Endodermal cell (in vitro differentiated cells): ENCODE measurements at regions not wholly inside any gene's neighbourhood (a gene's known extent, or its start where the extent isn't known, plus 50 kb on each side); places are given as distances from the start of the nearest gene placed in this dataset.

ENCODE experiments used
- DNase-seq: peaks from one replicate; pipeline ENCODE4 v3.0.0-alpha.2; 2017
- H3K27ac ChIP-seq: 2 replicates; pipeline ENCODE4 v1.5.1; 2013; ENCODE audit warnings: mild to moderate bottlenecking, low read depth, low read length, moderate library complexity
- H3K27me3 ChIP-seq: 2 replicates; pipeline ENCODE4 v1.6.1; 2013; ENCODE audit warnings: mild to moderate bottlenecking, low read length, moderate library complexity; ENCODE audit not compliant: insufficient read depth, control insufficient read depth, poor library complexity, severe bottlenecking
- H3K36me3 ChIP-seq: 2 replicates; pipeline ENCODE4 v1.7.0; 2013; ENCODE audit warnings: mild to moderate bottlenecking, low read length, moderate library complexity; ENCODE audit not compliant: control insufficient read depth, insufficient read depth
- H3K4me1 ChIP-seq: one replicate; pipeline ENCODE4 v1.7.0; 2013; ENCODE audit warnings: low read length; ENCODE audit not compliant: control insufficient read depth, insufficient read depth
- H3K4me3 ChIP-seq: 2 replicates; pipeline ENCODE4 v1.5.1; 2013; ENCODE audit warnings: mild to moderate bottlenecking, low read length, moderate library complexity
- H3K9ac ChIP-seq: 2 replicates; pipeline ENCODE4 v1.6.1; 2013; ENCODE audit warnings: mild to moderate bottlenecking, low read length, moderate library complexity; ENCODE audit not compliant: poor library complexity, severe bottlenecking; ENCODE audit errors: extremely low read depth
- H3K9me3 ChIP-seq: 2 replicates; pipeline ENCODE4 v1.6.1; 2013; ENCODE audit warnings: mild to moderate bottlenecking, low read length, moderate library complexity; ENCODE audit not compliant: control insufficient read depth
- H3K27ac Mint-ChIP-seq: 2 replicates; pipeline ENCODE4 v1.8.0; 2020; ENCODE audit warnings: mixed read lengths
- H3K27me3 Mint-ChIP-seq: 2 replicates; pipeline ENCODE4 v1.8.0; 2021; ENCODE audit warnings: mild to moderate bottlenecking, mixed read lengths; ENCODE audit not compliant: insufficient read depth
- H3K36me3 Mint-ChIP-seq: 2 replicates; pipeline ENCODE4 v1.8.0; 2020; ENCODE audit warnings: low read depth, mixed read lengths
- H3K4me1 Mint-ChIP-seq: 2 replicates; pipeline ENCODE4 v1.8.0; 2020; ENCODE audit warnings: mixed read lengths
- H3K4me3 Mint-ChIP-seq: 2 replicates; pipeline ENCODE4 v1.8.0; 2020; ENCODE audit warnings: mild to moderate bottlenecking, moderate library complexity, mixed read lengths
- H3K9me3 Mint-ChIP-seq: 2 replicates; pipeline ENCODE4 v1.8.0; 2020; ENCODE audit warnings: mild to moderate bottlenecking, mixed read lengths
- WGBS, 2 experiments: methylation state at CpG; one replicate each; pipeline versions ENCODE4 v1.1.5 to v1.1.7; 2013; ENCODE audit warnings: missing lambda C conversion rate in 2 of 2, mixed read lengths in 1 of 2; ENCODE audit not compliant: insufficient coverage in 1 of 2, insufficient read length in 1 of 2; 5-methylcytosine and 5-hydroxymethylcytosine counted together
- TF ChIP-seq, protein P1 (sequence below): fragments of 200-600 bp; sonication (generic); conservative IDR thresholded peaks from 2 replicates; pipeline ENCODE4 v1.5.0; 2021; ENCODE audit warnings: antibody characterized with exemption, mild to moderate bottlenecking

DNA sequence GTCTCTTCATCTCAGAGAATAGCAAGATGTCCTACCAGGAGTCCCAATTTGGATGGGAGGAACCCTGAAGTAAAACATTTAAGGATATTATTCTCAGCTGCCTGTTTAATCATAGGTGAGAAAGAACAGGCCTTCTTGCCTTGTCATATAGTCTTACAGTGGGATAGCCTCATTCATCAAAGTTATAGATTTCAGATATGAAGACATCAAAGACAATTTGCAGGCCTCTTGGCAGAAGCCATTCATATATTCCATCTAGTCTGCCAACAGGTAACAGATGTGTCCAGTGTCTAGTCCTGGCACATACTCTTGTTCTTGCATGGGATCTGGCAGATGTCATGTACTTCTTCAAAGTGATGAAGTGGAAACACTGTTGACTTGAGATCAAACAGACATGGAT lies 601.3 kb upstream of the GHITM start:
- H3K27ac Mint-ChIP-seq = no peak overlapping the region
- H3K27me3 Mint-ChIP-seq = no peaks in the 10 kb centered on the region
- Histone ChIP-seq H3K4me3 (no peak overlapping the region), H3K27ac (no peak overlapping the region), H3K27me3 (no peaks in the 10 kb centered on the region), H3K9ac (no peak overlapping the region), H3K36me3 (no peaks in the 10 kb centered on the region), H3K4me1 (no peaks in the 10 kb centered on the region), H3K9me3 (no peaks in the 10 kb centered on the region)
- no peak for DNase-seq
- no peaks in the 10 kb centered on the region for H3K9me3 Mint-ChIP-seq
- no peaks in the 10 kb centered on the region for H3K36me3 Mint-ChIP-seq
- TF ChIP-seq, protein P1, sequence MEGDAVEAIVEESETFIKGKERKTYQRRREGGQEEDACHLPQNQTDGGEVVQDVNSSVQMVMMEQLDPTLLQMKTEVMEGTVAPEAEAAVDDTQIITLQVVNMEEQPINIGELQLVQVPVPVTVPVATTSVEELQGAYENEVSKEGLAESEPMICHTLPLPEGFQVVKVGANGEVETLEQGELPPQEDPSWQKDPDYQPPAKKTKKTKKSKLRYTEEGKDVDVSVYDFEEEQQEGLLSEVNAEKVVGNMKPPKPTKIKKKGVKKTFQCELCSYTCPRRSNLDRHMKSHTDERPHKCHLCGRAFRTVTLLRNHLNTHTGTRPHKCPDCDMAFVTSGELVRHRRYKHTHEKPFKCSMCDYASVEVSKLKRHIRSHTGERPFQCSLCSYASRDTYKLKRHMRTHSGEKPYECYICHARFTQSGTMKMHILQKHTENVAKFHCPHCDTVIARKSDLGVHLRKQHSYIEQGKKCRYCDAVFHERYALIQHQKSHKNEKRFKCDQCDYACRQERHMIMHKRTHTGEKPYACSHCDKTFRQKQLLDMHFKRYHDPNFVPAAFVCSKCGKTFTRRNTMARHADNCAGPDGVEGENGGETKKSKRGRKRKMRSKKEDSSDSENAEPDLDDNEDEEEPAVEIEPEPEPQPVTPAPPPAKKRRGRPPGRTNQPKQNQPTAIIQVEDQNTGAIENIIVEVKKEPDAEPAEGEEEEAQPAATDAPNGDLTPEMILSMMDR = no peak
- H3K4me1 Mint-ChIP-seq = peaks cover 10% of the 10 kb centered on the region
- no peak overlapping the region for H3K4me3 Mint-ChIP-seq

DNA sequence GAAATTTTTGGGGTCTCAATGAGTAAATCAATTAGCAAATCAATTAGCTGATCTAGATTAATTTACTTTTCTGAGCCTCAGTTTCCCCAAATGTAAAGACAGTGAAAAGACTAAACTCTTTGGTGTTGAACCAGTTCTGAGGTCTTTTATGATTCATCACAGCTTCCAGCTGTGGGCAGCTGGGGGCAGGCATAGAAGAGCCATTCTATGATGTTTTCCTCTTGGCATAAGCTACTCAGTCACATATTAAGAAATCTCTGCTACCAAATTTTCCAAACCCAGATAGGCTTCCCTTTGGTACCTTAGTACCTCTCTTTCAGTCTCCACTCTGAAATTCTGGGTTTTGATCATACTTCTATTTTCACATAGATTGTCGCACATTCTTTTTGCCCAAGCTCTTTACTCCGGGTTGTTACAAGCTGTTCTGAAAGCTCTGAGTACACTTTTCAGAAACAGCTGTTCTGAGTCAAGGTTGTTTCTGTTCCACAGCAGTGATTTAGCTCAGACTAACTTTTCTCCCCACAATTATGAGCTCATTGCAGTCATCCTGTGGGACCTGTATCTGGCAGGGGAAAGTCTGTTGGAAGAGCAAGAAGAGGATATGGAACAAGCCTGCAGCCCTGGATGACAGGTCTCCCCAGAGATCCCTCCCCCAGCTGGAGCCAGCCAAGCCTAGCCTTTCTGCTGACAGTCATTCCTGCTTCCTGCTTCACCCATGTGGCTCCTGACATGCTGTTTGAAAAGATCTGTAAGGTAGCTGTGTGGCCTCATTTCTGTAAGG lies 599.6 kb upstream of the GHITM start:
- no peaks in the 10 kb centered on the region for H3K36me3 ChIP-seq
- no peaks in the 10 kb centered on the region for H3K9me3 Mint-ChIP-seq
- no peak overlapping the region for H3K4me3 Mint-ChIP-seq
- peak overlapping the region; percentile 4 for H3K27ac ChIP-seq
- no peaks in the 10 kb centered on the region for H3K36me3 Mint-ChIP-seq
- no peak overlapping the region for H3K4me3 ChIP-seq
- no peaks in the 10 kb centered on the region for H3K9me3 ChIP-seq
- peak; percentile 75 for DNase-seq
- H3K4me1 ChIP-seq = no peaks in the 10 kb centered on the region
- no peaks in the 10 kb centered on the region for H3K27me3 ChIP-seq
- H3K9ac ChIP-seq = no peak overlapping the region
- H3K4me1 Mint-ChIP-seq = peaks cover 15% of the 10 kb centered on the region
- TF ChIP-seq, protein P1 = no peak
- H3K27me3 Mint-ChIP-seq = no peaks in the 10 kb centered on the region
- H3K27ac Mint-ChIP-seq = no peak overlapping the region
- WGBS, 2 experiments = 94 to 96% methylated on average over 2 of the region's 2 CpGs

- Mint-ChIP-seq H3K4me3 (no peak overlapping the region), H3K27ac (no peak overlapping the region), H3K36me3 (no peaks in the 10 kb centered on the region), H3K9me3 (no peaks in the 10 kb centered on the region), H3K4me1 (peaks cover 20% of the 10 kb centered on the region), H3K27me3 (no peaks in the 10 kb centered on the region)
- H3K27ac ChIP-seq = no peak overlapping the region
- H3K4me3 ChIP-seq = no peak overlapping the region
- H3K4me1 ChIP-seq = peaks cover 6% of the 10 kb centered on the region
- DNase-seq = no peak
- no peaks in the 10 kb centered on the region for H3K36me3 ChIP-seq
- WGBS, 2 experiments = 75 to 89% methylated on average over 1 of the region's 1 CpG
- TF ChIP-seq, protein P1 = no peak
- no peaks in the 10 kb centered on the region for H3K9me3 ChIP-seq
- no peaks in the 10 kb centered on the region for H3K27me3 ChIP-seq
- no peak overlapping the region for H3K9ac ChIP-seq
Measured at GRCh38 chr10:83541046-83541445, 598.3 kb upstream of the GHITM start.
